Nephron (organoid): ENCODE measurements at regions not wholly inside any gene's neighbourhood (a gene's known extent, or its start where the extent isn't known, plus 50 kb on each side); places are given as distances from the start of the nearest gene placed in this dataset.

Experiments used
- H3K27ac Mint-ChIP-seq, 3 experiments: 2 replicates each; pipeline ENCODE4 v1.8.0; 2020; ENCODE audit warnings: mixed read lengths in 3 of 3, mild to moderate bottlenecking in 2 of 3, moderate library complexity in 1 of 3
- H3K27me3 Mint-ChIP-seq: 2 replicates; pipeline ENCODE4 v1.8.0; 2021; ENCODE audit warnings: low read depth, mild to moderate bottlenecking, moderate library complexity, mixed read lengths
- H3K36me3 Mint-ChIP-seq: 2 replicates; pipeline ENCODE4 v1.8.0; 2020; ENCODE audit warnings: low read depth, mixed read lengths
- H3K4me1 Mint-ChIP-seq: 2 replicates; pipeline ENCODE4 v1.8.0; 2020; ENCODE audit warnings: mixed read lengths
- H3K4me3 Mint-ChIP-seq, 3 experiments: 2 replicates each; pipeline ENCODE4 v1.8.0; 2020; ENCODE audit warnings: mild to moderate bottlenecking in 3 of 3, mixed read lengths in 3 of 3, moderate library complexity in 2 of 3
- H3K9me3 Mint-ChIP-seq: 2 replicates; pipeline ENCODE4 v1.8.0; 2020; ENCODE audit warnings: mixed read lengths
- CTCF ChIP-seq, 3 experiments: fragments of 200-600 bp; sonication (generic); IDR thresholded peaks; one replicate each; pipeline ENCODE4 v1.5.0; 2021; ENCODE audit warnings: antibody characterized with exemption in 3 of 3; ENCODE audit not compliant: unreplicated experiment in 3 of 3

- H3K36me3 Mint-ChIP-seq, result no peaks in the 10 kb centered on the region
- H3K27ac Mint-ChIP-seq, result no peak overlapping the region
- H3K27me3 Mint-ChIP-seq, result no peaks in the 10 kb centered on the region
- no peaks in the 10 kb centered on the region for H3K9me3 Mint-ChIP-seq
- no peak overlapping the region for H3K4me3 Mint-ChIP-seq
- H3K4me1 Mint-ChIP-seq, result no peaks in the 10 kb centered on the region
- TF ChIP-seq CTCF (IDR thresholded peaks at IDR 0.05; ENCODE audit: unreplicated experiment in 3 of 3), result no peak
These were observed 151.3 kb upstream of the SOX9 start for GRCh38 chr17:71969500-71969899.

- Mint-ChIP-seq H3K4me3 (no peak overlapping the region), H3K27me3 (no peaks in the 10 kb centered on the region), H3K36me3 (no peaks in the 10 kb centered on the region), H3K9me3 (no peaks in the 10 kb centered on the region), H3K27ac (no peak overlapping the region), H3K4me1 (peaks cover 6% of the 10 kb centered on the region)
- TF ChIP-seq CTCF (IDR thresholded peaks at IDR 0.05; ENCODE audit: unreplicated experiment in 3 of 3), result no peak
These were observed 150.5 kb upstream of the SOX9 start for GRCh38 chr17:71970312-71970711.

GRCh38 chr17:71974051-71974450 is 146.8 kb upstream of the SOX9 start:
- no peak for TF ChIP-seq CTCF (IDR thresholded peaks at IDR 0.05; ENCODE audit: unreplicated experiment in 3 of 3)
- Mint-ChIP-seq H3K36me3 (no peaks in the 10 kb centered on the region), H3K4me3 (no peak overlapping the region), H3K9me3 (peaks cover 2% of the 10 kb centered on the region), H3K4me1 (peaks cover 12% of the 10 kb centered on the region), H3K27me3 (no peaks in the 10 kb centered on the region), H3K27ac (no peak overlapping the region)

- H3K4me1 Mint-ChIP-seq, result peaks cover 12% of the 10 kb centered on the region
- H3K36me3 Mint-ChIP-seq, result no peaks in the 10 kb centered on the region
- H3K27me3 Mint-ChIP-seq, result no peaks in the 10 kb centered on the region
- peak overlapping the region; percentile 71 to 84 (median 73) for H3K27ac Mint-ChIP-seq
- H3K4me3 Mint-ChIP-seq, result peak overlapping the region in 2 of 3 experiments; percentile 13 to 31
- H3K9me3 Mint-ChIP-seq, result peaks cover 2% of the 10 kb centered on the region
- no peak for TF ChIP-seq CTCF (IDR thresholded peaks at IDR 0.05; ENCODE audit: unreplicated experiment in 3 of 3)
These were observed 145.5 kb upstream of the SOX9 start for GRCh38 chr17:71975331-71975801.

- H3K36me3 Mint-ChIP-seq, result no peaks in the 10 kb centered on the region
These were observed 144.7 kb upstream of the SOX9 start for GRCh38 chr17:71976011-71976649.

More at GRCh38 chr17:71976011-71976649, 144.7 kb upstream of the SOX9 start:
- H3K27me3 Mint-ChIP-seq, result no peaks in the 10 kb centered on the region
- H3K4me3 Mint-ChIP-seq, result no peak overlapping the region
- H3K9me3 Mint-ChIP-seq, result peaks cover 2% of the 10 kb centered on the region
- peak overlapping the region; percentile 71 to 84 (median 73) for H3K27ac Mint-ChIP-seq
- peaks cover 12% of the 10 kb centered on the region for H3K4me1 Mint-ChIP-seq
- TF ChIP-seq CTCF (IDR thresholded peaks at IDR 0.05; ENCODE audit: unreplicated experiment in 3 of 3), result no peak
